NCI-H1105 treated with DMSO at 0.1 percent for 48 hours (cell line): ENCODE measurements at regions not wholly inside any gene's neighbourhood (a gene's known extent, or its start where the extent isn't known, plus 50 kb on each side); places are given as distances from the start of the nearest gene placed in this dataset.

ENCODE experiments used
- DNase-seq: peaks from one replicate; lab custom pipeline; 2025; lab: John Stamatoyannopoulos, UW

GRCh38 chr7:26600411-26600810 is 264.0 kb downstream of the SKAP2 start:
- no peak for DNase-seq

GRCh38 chr7:26603631-26604030 is 260.8 kb downstream of the SKAP2 start:
- DNase-seq: no peak

DNA sequence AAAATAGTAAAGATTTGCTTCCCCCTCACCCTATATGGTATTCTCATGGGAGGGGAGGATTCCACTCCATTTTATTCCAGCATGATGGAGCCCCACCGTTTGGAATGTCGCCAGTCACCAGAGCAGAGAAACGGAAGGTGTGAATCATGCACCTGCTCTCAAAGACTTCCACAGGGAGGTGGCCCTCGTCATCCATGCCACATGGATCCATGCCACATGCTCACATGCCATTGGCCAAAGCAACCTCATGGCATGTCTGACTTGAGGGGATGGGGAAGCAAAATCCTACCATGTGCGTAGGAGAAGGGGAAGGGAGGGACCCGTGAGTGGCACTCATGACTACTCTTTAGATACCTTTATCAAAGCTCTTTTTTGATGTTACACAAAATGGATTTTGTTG is 256.0 kb downstream of the SKAP2 start:
- DNase-seq: no peak

DNA sequence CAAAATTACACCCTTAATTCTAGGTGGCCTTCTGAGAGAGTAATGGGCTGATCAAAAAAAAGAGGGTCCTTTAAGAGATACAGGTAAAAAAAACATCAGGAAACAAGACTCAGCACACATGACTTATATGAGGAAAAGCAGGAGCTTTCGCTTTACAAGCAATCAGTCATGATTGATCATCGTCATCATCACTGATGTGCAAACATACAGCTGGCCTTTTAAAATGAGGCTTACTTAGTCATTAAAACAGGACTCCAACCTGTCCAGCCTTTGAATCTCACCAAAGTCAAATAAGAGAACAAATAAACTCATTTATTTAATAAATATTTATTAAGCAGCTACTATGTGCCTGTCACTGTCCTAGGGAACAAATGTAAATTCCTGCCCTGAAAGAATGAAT is 255.3 kb downstream of the SKAP2 start:
- no peak for DNase-seq

DNA sequence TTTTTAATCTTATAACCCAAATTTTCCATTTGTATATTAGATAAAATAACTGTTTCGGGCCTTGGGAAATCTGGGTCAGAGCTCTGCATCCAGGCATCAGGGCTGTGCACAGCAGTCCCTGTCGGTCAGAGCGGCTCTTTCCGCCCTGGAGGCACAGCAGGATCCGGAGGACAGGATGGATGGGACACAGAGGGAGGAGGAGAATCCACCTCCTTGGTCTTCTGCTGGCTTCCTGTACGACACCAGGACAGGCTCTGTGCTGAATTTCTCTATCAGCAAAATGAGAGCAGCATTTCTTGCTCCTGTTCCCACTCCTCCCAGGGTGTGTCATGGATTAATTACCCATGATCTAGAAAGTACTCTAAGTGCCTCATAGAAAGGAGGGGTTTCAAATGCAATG is 254.9 kb downstream of the SKAP2 start:
- DNase-seq: no peak

GRCh38 chr7:26612742-26613141 is 251.6 kb downstream of the SKAP2 start:
- DNase-seq: no peak

DNA sequence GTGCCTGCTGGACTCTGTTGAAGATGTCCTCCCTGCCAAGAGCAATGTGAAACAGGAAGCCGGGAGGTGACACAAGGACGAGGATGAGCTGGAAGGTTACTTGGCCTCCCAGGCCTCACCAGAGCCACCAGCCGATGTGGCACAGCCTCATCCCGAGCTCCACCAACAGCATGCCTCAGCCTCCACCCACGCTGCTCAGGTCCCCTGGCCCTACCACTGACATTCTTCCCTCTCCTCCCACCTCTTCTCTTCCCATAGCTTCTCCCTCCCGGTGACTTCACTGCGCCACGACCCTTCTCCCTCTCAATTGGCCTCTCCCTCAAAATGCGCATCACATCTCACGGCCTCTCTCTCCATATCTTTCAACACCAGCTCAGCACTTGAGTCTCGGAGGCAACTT is 249.9 kb downstream of the SKAP2 start:
- no peak for DNase-seq

DNA sequence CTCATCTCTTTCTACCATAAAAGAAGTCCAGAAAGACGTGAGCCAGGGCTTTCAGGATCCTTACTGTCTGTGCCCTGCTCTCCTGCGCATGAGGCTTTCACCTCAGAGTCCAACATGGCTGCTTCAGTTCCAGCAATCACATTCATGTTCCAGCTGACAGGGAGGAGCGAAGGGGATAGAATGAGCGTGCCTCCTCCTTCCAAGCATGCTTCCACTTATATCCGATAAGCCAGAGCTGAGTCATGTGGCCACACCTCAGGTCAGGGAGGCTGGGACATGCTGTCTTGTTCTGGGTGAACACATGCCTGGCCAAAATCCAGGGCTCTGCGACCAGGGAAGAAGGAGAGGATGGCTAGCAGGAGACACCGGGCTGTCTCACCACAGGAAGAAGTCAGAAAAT is 248.2 kb downstream of the SKAP2 start:
- DNase-seq: no peak

GRCh38 chr7:26617066-26617465 is 247.3 kb downstream of the SKAP2 start:
- no peak for DNase-seq
